Stimulated activated CD8-positive, alpha-beta memory T cell treated with anti-CD3 and anti-CD28 coated beads, Interleukin-2, amount 100 ng/mL, for 48 hours (primary cell): ENCODE measurements at regions not wholly inside any gene's neighbourhood (a gene's known extent, or its start where the extent isn't known, plus 50 kb on each side); places are given as distances from the start of the nearest gene placed in this dataset.

Experiments used
- DNase-seq, 2 donors: peaks; one replicate each; pipeline ENCODE4 v3.0.0-alpha.2; 2020; ENCODE audit warnings: low read depth in 2 of 2

- no peak for DNase-seq
Measured at GRCh38 chr15:31975830-31976229, 54.5 kb upstream of the CHRNA7 start.

GRCh38 chr15:31977138-31977537 is 53.2 kb upstream of the CHRNA7 start:
- no peak for DNase-seq

GRCh38 chr15:31977812-31978661 is 52.3 kb upstream of the CHRNA7 start:
- DNase-seq, result peak; percentile 36 to 51
